ENCODE measurements at regions not wholly inside any gene's neighbourhood (a gene's known extent, or its start where the extent isn't known, plus 50 kb on each side); places are given as distances from the start of the nearest gene placed in this dataset.

DNA sequence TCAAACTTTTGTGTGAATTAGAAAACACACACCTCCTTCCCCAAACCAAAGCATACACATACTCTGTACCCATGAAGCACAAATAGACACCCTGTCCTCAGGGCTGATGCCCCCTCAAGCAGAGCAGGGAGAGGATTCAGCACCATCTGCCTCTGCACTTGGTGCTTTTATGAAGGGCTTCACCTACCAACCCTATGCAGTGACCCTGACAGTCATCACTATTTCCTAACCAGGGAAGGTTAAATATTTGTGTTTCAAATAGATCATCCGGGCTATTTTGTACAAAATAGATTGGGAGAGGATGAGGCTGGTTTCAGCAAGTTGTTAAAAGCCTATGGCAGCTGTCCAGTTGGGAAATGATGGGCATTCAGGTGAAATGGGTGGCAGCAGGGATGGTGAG, 396.2 kb downstream of the ZSWIM6 start:
- Histone ChIP-seq H3K79me2 (ENCODE audit: control insufficient read depth, insufficient read depth, low read length) (no peaks in the 10 kb centered on the region), H3K27ac (ENCODE audit: insufficient read depth, low read depth, low read length) (no peak overlapping the region), H2AFZ (ENCODE audit: low read depth, low read length) (no peak overlapping the region), H3K36me3 (ENCODE audit: control insufficient read depth in 2 of 2, extremely low read depth in 1 of 2, insufficient read depth in 2 of 2, low read length in 2 of 2) (no peaks in the 10 kb centered on the region), H3K9ac (replicated peaks; ENCODE audit: extremely low read depth, insufficient read depth, low read length) (no peak overlapping the region), H3K27me3 (ENCODE audit: control insufficient read depth in 2 of 2, insufficient read depth in 2 of 2, low read length in 2 of 2) (peaks cover 13 to 19% of the 10 kb centered on the region in 2 experiments), H4K20me1 (replicated peaks; ENCODE audit: control insufficient read depth, extremely low read depth, insufficient read depth, low read length) (no peaks in the 10 kb centered on the region), H3K9me3 (replicated peaks; ENCODE audit: control insufficient read depth, insufficient read depth, low read length) (no peaks in the 10 kb centered on the region), H3K4me2 (ENCODE audit: insufficient read depth, low read length) (no peak overlapping the region), H3K4me1 (ENCODE audit: control insufficient read depth, extremely low read depth, insufficient read depth, low read length) (no peaks in the 10 kb centered on the region), H3K9me1 (replicated peaks; ENCODE audit: control insufficient read depth, extremely low read depth, insufficient read depth, low read length) (no peaks in the 10 kb centered on the region), H3K4me3 (replicated peaks in 1 of 3; ENCODE audit: insufficient read depth in 1 of 3, low read depth in 1 of 3, low read length in 3 of 3) (no peak overlapping the region)
- intact Hi-C loops (cut with micrococcal nuclease) (no loop called here), dilution Hi-C loops (cut with MboI; ENCODE audit: extremely low pct_ligation_motif_present, low sequenced_read_pairs) (no loop called here)
- no peak for FAIRE-seq
- TF ChIP-seq JUN (IDR thresholded peaks at IDR 0.05; ENCODE audit: borderline replicate concordance, insufficient read depth, insufficient read length, low read depth), result no peak
- TF ChIP-seq FOS (IDR thresholded peaks at IDR 0.05; ENCODE audit: borderline replicate concordance, insufficient read depth, low read length), result no peak
- no peak for TF ChIP-seq POLR2A (IDR thresholded peaks at IDR 0.05; ENCODE audit: low read depth, low read length)
- no peak for TF ChIP-seq GATA2 (IDR thresholded peaks at IDR 0.05; ENCODE audit: insufficient read depth, insufficient read length, low read depth, low read length)
- no peak for TF ChIP-seq EZH2 (IDR thresholded peaks at IDR 0.05; ENCODE audit: borderline replicate concordance, low read depth, low read length, severe bottlenecking)
- TF ChIP-seq MAX (IDR thresholded peaks at IDR 0.05; ENCODE audit: insufficient read depth, insufficient read length), result no peak
- POLR2A ChIA-PET, result no interaction called here
- BruUV-seq (replicated peaks), result no TSS peak
- CTCF ChIA-PET, result no interaction called here
- no peak for DNase-seq (ENCODE audit: low read depth, low spot score)

DNA sequence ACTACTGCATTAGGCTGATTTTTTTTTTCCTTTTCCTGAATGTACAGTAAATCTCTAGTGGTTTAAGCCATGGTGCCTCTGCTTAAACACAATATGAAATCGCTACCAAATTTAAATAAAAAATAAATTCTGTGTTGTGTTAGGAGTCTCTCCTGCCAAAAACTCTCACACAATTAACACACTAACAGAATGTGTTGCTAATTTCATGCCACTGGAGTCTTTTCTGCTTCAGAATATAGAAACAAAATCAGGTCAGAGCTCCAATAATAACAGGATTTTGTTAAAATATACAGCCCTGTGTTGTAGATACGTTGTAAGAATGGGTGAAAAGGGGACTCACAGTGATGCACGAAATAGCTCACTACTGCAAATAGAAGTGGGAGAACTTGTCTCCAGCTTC, 398.8 kb downstream of the ZSWIM6 start:
- no peak overlapping the region for H3K4me3 ChIP-seq (replicated peaks in 1 of 3; ENCODE audit: insufficient read depth in 1 of 3, low read depth in 1 of 3, low read length in 3 of 3)
- ChIA-PET CTCF (interaction anchor here (1.2 kb wide), 1 partner anchor 772 kb away, joined by 3 read pairs; no protein-coding TSS in a partner anchor), POLR2A (no interaction called here)
- H3K9me3 ChIP-seq (replicated peaks; ENCODE audit: control insufficient read depth, insufficient read depth, low read length), result no peaks in the 10 kb centered on the region
- no peak overlapping the region for H2AFZ ChIP-seq (ENCODE audit: low read depth, low read length)
- dilution Hi-C loops (cut with MboI; ENCODE audit: extremely low pct_ligation_motif_present, low sequenced_read_pairs), result no loop called here
- no peak overlapping the region for H3K27ac ChIP-seq (ENCODE audit: insufficient read depth, low read depth, low read length)
- H3K27me3 ChIP-seq (ENCODE audit: control insufficient read depth in 2 of 2, insufficient read depth in 2 of 2, low read length in 2 of 2), result peaks cover 11 to 19% of the 10 kb centered on the region in 2 experiments
- H3K4me1 ChIP-seq (ENCODE audit: control insufficient read depth, extremely low read depth, insufficient read depth, low read length), result no peaks in the 10 kb centered on the region
- FAIRE-seq, result no peak
- H3K36me3 ChIP-seq (ENCODE audit: control insufficient read depth in 2 of 2, extremely low read depth in 1 of 2, insufficient read depth in 2 of 2, low read length in 2 of 2), result no peaks in the 10 kb centered on the region
- H3K79me2 ChIP-seq (ENCODE audit: control insufficient read depth, insufficient read depth, low read length), result no peaks in the 10 kb centered on the region
- no peak overlapping the region for H3K9ac ChIP-seq (replicated peaks; ENCODE audit: extremely low read depth, insufficient read depth, low read length)
- H3K9me1 ChIP-seq (replicated peaks; ENCODE audit: control insufficient read depth, extremely low read depth, insufficient read depth, low read length), result no peaks in the 10 kb centered on the region
- BruUV-seq (replicated peaks), result no TSS peak
- H3K4me2 ChIP-seq (ENCODE audit: insufficient read depth, low read length), result no peak overlapping the region
- TF ChIP-seq FOS (IDR thresholded peaks at IDR 0.05; ENCODE audit: borderline replicate concordance, insufficient read depth, low read length), result no peak
- no peak for TF ChIP-seq EZH2 (IDR thresholded peaks at IDR 0.05; ENCODE audit: borderline replicate concordance, low read depth, low read length, severe bottlenecking)
- intact Hi-C loops (cut with micrococcal nuclease), result no loop called here
- no peaks in the 10 kb centered on the region for H4K20me1 ChIP-seq (replicated peaks; ENCODE audit: control insufficient read depth, extremely low read depth, insufficient read depth, low read length)
- DNase-seq (ENCODE audit: low read depth, low spot score), result no peak
